ENCODE measurements at regions not wholly inside any gene's neighbourhood (a gene's known extent, or its start where the extent isn't known, plus 50 kb on each side); places are given as distances from the start of the nearest gene placed in this dataset.
A peak's percentile ranks its signal among the peaks of the same experiment; 100 is the strongest.
"Not testable (repeated sequence)": the region's sequence is repeated elsewhere in the genome, so short reads cannot be mapped to it uniquely, and the experiment has no call there.

DNA sequence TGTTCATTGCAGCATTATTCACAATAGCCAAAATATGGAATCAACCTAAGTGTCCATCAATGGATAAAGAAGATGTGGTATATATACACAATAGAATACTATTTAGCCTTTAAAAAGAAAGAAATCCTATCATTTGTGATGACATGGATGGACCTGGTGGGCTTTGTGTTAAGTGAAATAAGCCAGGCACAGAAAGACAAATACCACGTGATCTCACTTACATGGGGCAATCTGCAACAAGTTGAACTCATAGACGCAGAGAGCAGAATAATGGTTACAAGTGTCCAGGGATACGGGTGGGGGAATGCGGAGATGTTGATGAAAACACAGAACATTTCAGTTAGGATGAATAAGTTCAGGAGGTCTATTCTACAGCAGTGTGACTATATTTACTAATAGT lies 66.4 kb upstream of the ALDH1B1 start:
- no peak for DNase-seq
- Mint-ChIP-seq H3K27me3 (peaks cover 4 to 30% of the 10 kb centered on the region in 2 donors), H3K9me3 (peaks cover 3 to 8% of the 10 kb centered on the region in 2 donors), H3K36me3 (no peaks in the 10 kb centered on the region), H3K4me1 (no peaks in the 10 kb centered on the region), H3K4me3 (no peak overlapping the region), H3K27ac (no peak overlapping the region)
- ATAC-seq (replicated peaks), result no peak

DNA sequence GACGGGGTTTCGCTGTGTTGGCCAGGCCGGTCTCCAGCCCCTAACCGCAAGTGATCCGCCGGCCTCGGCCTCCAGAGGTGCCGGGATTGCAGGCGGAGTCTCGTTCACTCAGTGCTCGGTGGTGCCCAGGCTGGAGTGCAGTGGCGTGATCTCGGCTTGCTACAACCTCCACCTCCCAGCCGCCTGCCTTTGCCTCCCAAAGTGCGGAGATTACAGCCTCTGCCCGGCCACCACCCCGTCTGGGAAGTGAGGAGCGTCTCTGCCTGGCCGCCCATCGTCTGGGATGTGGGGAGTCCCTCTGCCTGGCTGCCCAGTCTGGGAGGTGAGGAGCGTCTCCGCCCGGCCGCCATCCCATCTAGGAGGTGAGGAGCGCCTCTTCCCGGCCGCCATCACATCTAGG lies 68.3 kb upstream of the ALDH1B1 start:
- H3K27ac Mint-ChIP-seq; ATAC-seq (replicated peaks); H3K36me3 Mint-ChIP-seq; H3K4me1 Mint-ChIP-seq; DNase-seq; H3K9me3 Mint-ChIP-seq; H3K4me3 Mint-ChIP-seq: not testable (repeated sequence)
- H3K27me3 Mint-ChIP-seq, result peaks cover 4 to 26% of the 10 kb centered on the region in 2 donors

DNA sequence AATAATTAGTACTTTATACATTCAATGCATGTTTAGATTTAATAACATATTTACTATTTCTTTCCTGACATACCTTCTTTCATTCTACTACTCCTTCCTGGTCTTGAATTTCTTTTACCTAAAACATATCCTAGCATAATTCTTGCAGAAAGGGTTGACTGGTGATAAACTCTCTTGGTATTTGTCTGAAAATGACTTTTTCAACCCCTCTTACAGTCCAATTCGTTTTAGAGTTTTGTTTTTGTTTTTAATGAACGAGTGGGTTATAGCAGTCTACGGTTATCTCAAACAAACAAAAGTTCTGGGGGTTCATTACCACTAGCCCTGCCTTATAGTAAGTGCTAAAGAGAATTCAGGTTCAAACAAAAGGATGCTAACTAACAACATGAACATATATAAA lies 69.6 kb upstream of the ALDH1B1 start:
- H3K27me3 Mint-ChIP-seq, result peaks cover 4 to 16% of the 10 kb centered on the region in 2 donors
- H3K4me1 Mint-ChIP-seq, result peaks cover 3 to 10% of the 10 kb centered on the region in 2 donors
- H3K27ac Mint-ChIP-seq, result no peak overlapping the region
- ATAC-seq (replicated peaks) (no peak), DNase-seq (no peak)
- H3K4me3 Mint-ChIP-seq, result no peak overlapping the region
- H3K36me3 Mint-ChIP-seq, result no peaks in the 10 kb centered on the region
- peaks cover 3 to 8% of the 10 kb centered on the region in 2 donors for H3K9me3 Mint-ChIP-seq

DNA sequence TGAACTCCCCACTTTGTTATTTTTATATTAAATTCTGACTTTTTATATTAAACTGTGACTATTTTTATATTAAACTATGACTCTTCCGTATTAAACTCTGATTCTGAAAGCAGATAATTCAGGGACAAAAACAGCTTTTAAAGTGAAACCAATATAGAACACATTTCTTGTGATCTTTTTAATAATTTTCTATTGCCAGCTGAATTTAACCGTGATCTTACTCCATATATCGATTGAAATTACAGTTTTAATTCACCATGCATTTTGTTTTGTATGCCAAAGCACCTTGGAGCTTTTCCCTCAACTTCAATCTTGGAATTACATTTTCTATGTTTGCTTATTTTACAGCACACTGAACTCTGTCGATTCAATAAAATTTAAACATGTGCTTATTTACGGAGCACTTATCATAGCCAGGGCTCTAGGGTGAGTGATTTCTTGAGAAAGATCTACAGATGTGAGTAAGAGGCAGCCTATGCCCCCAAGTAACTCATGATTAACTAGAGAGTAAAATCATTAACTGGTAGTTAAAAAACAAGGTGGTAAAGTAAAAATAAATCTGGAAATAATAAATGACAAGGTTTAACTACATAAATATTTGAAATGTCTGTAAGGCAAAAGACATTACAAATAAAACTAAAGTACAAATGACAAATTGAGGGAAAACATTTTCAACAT lies 72.9 kb upstream of the ALDH1B1 start:
- Mint-ChIP-seq H3K27ac (no peak overlapping the region), H3K36me3 (no peaks in the 10 kb centered on the region), H3K4me3 (no peak overlapping the region), H3K9me3 (peaks cover 3 to 8% of the 10 kb centered on the region in 2 donors), H3K4me1 (peaks cover 3 to 10% of the 10 kb centered on the region in 2 donors), H3K27me3 (peaks cover 4 to 17% of the 10 kb centered on the region in 2 donors)
- no peak for ATAC-seq (replicated peaks)
- no peak for DNase-seq

DNA sequence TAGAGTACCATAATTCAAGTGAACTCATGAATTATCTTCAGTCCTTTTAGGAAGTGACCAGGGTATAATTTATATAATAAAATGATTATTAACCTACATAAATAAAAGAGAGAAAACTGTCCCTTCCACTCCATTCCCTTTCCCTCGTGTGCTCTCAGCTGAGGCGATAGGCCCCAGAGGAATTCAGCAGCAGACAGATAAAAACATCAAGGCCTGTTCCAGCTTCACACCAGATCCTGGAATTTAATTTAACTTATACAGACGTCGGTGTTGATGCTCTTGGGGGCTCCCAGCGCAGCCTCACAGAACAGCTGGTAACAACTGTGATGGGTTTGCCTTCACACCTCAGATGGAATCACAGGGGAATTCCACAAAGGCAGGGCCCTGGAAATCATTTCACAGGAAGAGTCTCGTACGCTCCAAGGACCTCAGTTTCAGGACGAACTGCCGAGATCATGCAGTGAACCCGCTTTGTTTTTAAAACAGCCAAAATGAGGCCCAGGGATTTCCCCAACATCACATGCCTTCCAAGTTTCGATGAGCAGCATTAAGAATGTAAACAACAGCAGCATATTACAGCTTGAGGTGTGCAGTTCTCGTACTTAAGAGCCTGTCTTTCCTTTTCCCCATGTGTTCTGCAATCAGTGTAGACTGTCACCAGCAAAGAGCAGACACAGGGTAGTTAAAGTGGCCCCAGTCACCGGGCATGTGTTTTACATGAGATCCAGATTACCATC lies 73.6 kb upstream of the ALDH1B1 start:
- no peaks in the 10 kb centered on the region for H3K36me3 Mint-ChIP-seq
- DNase-seq (peak; percentile 9), ATAC-seq (replicated peaks) (peak; percentile 69 to 82)
- H3K27me3 Mint-ChIP-seq, result peaks cover 6 to 16% of the 10 kb centered on the region in 2 donors
- H3K9me3 Mint-ChIP-seq, result peaks cover 3 to 6% of the 10 kb centered on the region in 2 donors
- no peak overlapping the region for H3K4me3 Mint-ChIP-seq
- H3K27ac Mint-ChIP-seq, result no peak overlapping the region
- peaks cover 3 to 10% of the 10 kb centered on the region in 2 donors for H3K4me1 Mint-ChIP-seq

DNA sequence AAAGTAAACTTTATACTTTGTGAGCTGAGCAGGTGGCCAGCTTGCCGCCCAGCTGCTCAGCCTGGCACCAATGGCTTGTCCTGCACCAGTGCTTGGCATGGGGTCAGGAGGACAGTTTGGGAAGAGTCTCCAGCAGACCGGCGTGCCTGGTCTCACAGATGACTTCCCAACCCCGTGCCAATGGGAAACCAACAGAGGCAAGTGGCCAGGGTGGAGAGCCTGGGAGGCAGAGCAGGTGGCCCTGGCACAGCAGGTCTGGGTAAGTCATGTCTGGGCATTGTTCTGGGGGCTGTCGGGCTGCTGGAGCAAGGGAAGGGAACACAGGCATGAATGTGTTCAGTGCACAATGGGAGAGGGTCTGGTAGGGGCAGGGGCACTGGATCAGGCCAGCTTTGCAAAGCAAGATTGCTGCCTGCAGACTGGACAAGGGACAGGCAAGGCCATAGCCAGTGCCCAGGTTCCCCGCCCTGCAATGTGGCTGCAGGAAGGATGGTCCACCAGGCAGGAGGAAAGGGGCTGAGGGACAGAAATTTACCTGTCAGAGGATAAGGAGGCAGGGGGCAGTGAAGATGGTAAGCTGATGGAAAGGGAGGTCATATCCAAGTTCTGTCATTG lies 76.2 kb upstream of the ALDH1B1 start:
- Mint-ChIP-seq H3K9me3 (no peaks in the 10 kb centered on the region), H3K4me1 (peaks cover 3 to 10% of the 10 kb centered on the region in 2 donors), H3K4me3 (no peak overlapping the region), H3K36me3 (no peaks in the 10 kb centered on the region), H3K27ac (no peak overlapping the region), H3K27me3 (peaks cover 20 to 31% of the 10 kb centered on the region in 2 donors)
- no peak for DNase-seq
- no peak for ATAC-seq (replicated peaks)

DNA sequence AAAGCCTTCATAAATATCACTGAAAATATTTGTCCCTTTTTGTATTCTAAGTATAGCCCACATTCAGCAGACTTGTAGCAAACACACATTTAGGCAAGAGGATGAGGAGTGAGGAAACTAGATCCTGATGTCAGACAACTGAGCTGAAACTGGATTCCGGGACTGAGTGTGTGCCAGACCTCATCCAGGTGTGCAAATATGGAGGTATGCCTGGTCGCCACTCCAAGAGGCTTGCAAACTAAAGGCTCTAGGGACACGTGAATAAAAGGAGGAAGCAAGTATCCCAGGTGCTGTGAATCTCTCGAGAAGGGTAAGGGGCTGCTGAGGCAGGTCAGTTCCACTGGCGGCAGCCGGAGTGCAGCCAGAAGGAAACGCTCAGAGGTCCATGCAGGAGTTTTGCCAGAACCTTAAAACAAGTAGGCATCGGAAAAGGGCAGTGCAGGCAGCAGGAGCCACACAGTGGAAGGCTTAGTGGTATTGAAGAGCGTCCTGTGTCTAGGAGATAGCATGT lies 77.4 kb upstream of the ALDH1B1 start:
- Mint-ChIP-seq H3K36me3 (no peaks in the 10 kb centered on the region), H3K9me3 (no peaks in the 10 kb centered on the region), H3K27ac (no peak overlapping the region), H3K4me1 (peaks cover 3 to 10% of the 10 kb centered on the region in 2 donors), H3K4me3 (no peak overlapping the region), H3K27me3 (peaks cover 20 to 31% of the 10 kb centered on the region in 2 donors)
- DNase-seq, result no peak
- ATAC-seq (replicated peaks), result no peak

DNA sequence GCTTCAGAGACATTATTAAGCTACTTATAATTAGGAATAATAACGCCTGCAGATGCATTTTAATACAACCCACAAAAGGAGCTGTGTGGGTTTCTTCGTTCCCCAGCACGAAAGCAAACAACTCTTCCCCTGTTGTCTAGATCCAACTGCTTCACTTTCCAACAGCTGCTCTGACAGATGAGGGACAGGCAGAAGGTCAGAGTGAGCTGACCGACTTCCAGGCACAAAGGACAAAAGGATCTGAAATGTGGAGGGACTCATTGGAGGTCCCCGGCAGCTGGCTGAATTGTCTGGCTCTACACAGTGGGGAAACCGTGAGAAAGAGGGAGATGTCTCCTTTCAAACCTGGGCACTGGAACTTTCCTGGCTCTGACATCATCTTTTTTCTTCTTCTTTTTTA lies 79.1 kb upstream of the ALDH1B1 start:
- ATAC-seq (replicated peaks), result no peak
- Mint-ChIP-seq H3K4me1 (peaks cover 0 to 2% of the 10 kb centered on the region in 2 donors), H3K9me3 (no peaks in the 10 kb centered on the region), H3K27ac (no peak overlapping the region), H3K4me3 (no peak overlapping the region), H3K27me3 (peaks cover 20 to 35% of the 10 kb centered on the region in 2 donors), H3K36me3 (no peaks in the 10 kb centered on the region)
- DNase-seq, result no peak

DNA sequence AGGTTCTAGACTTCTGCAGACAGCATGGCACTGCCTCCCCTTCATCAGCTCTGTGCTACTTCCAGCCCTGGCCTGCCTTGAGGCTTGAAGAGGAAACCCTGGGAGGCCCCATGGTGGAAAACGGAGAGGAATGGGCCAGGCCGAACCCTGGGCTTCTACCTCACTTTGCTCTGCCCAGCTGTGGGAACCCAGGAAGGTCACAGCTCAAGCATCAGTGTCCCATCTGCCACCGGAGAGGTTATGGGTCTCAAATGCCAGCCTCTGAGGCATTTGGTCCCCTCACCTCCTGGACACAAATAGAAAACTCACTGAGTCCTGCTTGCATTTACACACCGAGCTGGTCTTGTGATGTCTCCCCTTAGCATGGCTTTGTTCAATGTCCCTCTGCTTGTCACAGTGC lies 80.1 kb upstream of the ALDH1B1 start:
- Mint-ChIP-seq H3K36me3 (no peaks in the 10 kb centered on the region), H3K9me3 (no peaks in the 10 kb centered on the region), H3K27ac (no peak overlapping the region), H3K4me3 (no peak overlapping the region), H3K27me3 (peaks cover 20 to 35% of the 10 kb centered on the region in 2 donors), H3K4me1 (no peaks in the 10 kb centered on the region)
- no peak for DNase-seq
- no peak for ATAC-seq (replicated peaks)

DNA sequence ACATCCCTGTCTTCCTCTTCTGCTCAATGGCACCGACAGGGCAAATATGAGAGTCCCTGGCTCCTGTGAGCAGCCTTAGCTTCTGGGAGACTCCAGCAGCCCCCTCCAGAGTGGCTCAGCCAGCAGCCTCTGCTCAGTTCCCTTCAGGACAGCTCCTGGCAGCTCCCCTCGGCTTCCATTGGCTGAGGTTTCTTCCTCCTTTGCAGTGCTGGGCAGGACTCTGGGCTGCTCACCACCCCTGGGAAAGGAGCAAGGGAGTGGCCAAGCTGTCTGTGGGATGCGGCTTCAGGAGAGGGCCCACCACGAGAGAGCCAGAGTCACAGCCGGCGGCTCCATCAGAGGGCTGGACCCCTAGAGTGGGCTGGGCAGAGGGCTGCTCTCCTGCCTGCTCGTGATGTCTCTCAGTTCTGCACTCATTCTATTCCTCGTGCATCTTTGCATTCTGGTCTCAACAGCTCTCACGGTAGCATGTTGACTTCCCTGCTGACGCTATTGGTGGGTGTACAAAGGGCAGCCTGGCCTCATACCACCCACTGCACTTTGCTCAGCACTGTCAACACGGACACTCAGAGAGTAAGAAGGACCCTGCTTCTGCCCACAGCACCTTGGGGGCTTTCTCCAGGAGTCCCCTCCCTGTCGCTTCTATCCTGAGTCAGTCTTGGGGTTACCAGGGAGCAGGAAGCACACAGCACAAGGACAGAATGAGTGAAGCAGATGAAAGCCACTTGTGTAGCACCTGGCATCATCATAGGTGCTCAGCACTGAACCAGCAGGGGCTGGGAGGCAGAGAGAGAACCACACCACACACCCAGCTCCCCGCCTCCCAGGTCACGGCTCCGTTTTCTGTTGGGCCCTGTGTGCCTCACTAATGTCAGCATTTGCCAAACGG lies 80.9 kb upstream of the ALDH1B1 start:
- no peaks in the 10 kb centered on the region for H3K4me1 Mint-ChIP-seq
- no peak overlapping the region for H3K4me3 Mint-ChIP-seq
- no peaks in the 10 kb centered on the region for H3K9me3 Mint-ChIP-seq
- H3K36me3 Mint-ChIP-seq, result no peaks in the 10 kb centered on the region
- ATAC-seq (replicated peaks) (no peak), DNase-seq (no peak)
- peaks cover 20 to 35% of the 10 kb centered on the region in 2 donors for H3K27me3 Mint-ChIP-seq
- no peak overlapping the region for H3K27ac Mint-ChIP-seq

DNA sequence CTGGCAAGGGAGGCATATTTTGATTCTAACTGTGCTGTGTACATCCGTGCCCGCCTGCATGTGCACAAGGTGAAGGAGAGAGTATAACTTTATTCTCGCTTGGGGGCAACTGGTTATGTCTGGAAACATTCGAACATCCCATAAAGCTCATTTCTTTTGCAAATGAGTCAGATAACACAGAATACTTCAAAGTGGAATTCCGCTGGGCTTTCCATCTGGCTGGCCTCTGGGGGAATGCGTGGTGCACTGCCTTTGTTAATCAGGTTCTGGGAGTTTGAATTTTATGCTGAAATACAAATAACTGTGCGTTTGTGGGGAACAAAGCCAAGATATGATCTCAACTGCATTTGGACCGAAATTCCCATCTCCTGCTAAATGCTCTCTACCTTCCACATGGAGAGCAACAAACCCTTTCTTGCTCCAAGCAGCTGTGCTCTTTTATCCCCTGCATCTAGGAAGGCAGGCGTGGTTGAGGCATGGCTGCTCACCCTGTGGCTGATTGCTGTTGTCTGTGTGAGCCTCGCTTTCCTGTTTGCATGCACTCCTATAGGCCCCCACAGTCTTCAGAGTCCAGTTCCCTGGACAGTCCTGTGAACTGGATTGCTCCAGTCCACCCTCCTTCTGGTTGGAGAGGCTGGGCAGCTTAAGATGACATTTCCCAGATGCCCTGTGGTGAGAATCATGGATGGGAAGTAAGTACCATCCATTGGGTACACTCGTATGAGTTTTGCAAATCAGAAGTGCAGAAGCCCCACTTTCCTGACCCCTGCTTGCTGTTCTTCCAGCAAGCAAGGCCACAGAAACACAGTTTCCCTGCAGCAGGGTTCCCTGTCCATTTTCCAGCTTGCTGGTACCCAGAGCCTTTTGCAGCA lies 82.9 kb upstream of the ALDH1B1 start:
- no peak for DNase-seq
- no peaks in the 10 kb centered on the region for H3K9me3 Mint-ChIP-seq
- H3K4me3 Mint-ChIP-seq, result no peak overlapping the region
- H3K4me1 Mint-ChIP-seq, result no peaks in the 10 kb centered on the region
- H3K36me3 Mint-ChIP-seq, result no peaks in the 10 kb centered on the region
- no peak for ATAC-seq (replicated peaks)
- no peak overlapping the region for H3K27ac Mint-ChIP-seq
- H3K27me3 Mint-ChIP-seq, result peaks cover 20 to 31% of the 10 kb centered on the region in 2 donors

DNA sequence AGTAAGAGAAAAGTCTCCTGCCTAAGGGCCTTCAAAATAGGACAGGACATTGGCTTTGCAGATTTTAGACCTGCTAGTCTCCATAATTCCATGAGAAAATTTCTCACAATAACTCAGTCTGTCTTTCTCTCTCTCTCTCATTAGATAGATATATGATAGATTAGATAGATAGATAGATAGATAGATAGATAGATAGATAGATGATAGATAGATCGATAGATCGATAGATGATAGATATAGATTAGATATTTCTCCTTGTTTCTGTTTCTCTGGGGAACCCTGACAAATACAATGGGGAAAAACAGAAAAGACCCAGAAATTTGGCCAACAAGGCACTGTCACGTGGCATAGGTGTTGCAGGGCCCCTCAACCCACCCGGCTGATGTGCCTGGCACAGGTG lies 84.4 kb upstream of the ALDH1B1 start:
- Mint-ChIP-seq H3K27me3 (peaks cover 12 to 23% of the 10 kb centered on the region in 2 donors), H3K4me1 (no peaks in the 10 kb centered on the region), H3K4me3 (no peak overlapping the region), H3K9me3 (no peaks in the 10 kb centered on the region), H3K36me3 (no peaks in the 10 kb centered on the region), H3K27ac (no peak overlapping the region)
- DNase-seq, result no peak
- no peak for ATAC-seq (replicated peaks)

DNA sequence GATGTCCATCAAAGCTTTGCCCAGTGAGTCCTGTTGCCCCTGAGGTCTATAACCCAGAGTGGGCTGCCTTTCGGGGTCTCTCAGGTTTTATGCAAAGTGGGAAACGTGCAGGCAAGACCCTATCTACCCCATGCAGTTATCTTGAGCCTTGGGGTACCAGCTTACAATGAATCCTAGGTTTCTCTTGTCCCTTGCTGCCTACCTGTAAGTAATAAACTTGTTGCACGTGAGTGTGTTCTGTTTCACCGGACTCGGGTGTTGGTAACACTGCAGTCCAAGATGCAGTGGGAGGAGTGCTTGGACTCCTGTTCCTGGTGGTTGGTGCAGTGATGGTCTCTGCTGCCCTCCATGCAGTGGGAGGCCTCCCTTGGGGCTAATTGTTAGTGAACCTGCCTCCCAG lies 85.6 kb upstream of the ALDH1B1 start:
- DNase-seq (no peak), ATAC-seq (replicated peaks) (no peak)
- Mint-ChIP-seq H3K27me3 (peaks cover 5 to 11% of the 10 kb centered on the region in 2 donors), H3K27ac (no peak overlapping the region), H3K4me1 (no peaks in the 10 kb centered on the region), H3K4me3 (no peak overlapping the region), H3K9me3 (no peaks in the 10 kb centered on the region), H3K36me3 (no peaks in the 10 kb centered on the region)

All from stimulated activated naive B cell treated with anti-CD40 and anti-IgM and Interleukin-4, amounts not matched to agents 10 μg/mL and 1 μg/mL and 100 μg/mL, for 72 hours (primary cell).